HG02981 (cell line): ENCODE measurements at regions not wholly inside any gene's neighbourhood (a gene's known extent, or its start where the extent isn't known, plus 50 kb on each side); places are given as distances from the start of the nearest gene placed in this dataset.
A peak's percentile ranks its signal among the peaks of the same experiment; 100 is the strongest.
"Not testable (repeated sequence)": the region's sequence is repeated elsewhere in the genome, so short reads cannot be mapped to it uniquely, and the experiment has no call there.

Experiments
- ATAC-seq: cut with Tn5 transposase; IDR thresholded peaks from one replicate; pipeline ENCODE4 v1.9.1; 2021; ENCODE audit warnings: mild to moderate bottlenecking, moderate library complexity; ENCODE audit not compliant: unreplicated experiment

- no peak for ATAC-seq
Observed at GRCh38 chr3:176005564-176005963, 1146.4 kb downstream of the NAALADL2 start.

- no peak for ATAC-seq
Observed at GRCh38 chr3:175989161-175989560, 1130.0 kb downstream of the NAALADL2 start.

DNA sequence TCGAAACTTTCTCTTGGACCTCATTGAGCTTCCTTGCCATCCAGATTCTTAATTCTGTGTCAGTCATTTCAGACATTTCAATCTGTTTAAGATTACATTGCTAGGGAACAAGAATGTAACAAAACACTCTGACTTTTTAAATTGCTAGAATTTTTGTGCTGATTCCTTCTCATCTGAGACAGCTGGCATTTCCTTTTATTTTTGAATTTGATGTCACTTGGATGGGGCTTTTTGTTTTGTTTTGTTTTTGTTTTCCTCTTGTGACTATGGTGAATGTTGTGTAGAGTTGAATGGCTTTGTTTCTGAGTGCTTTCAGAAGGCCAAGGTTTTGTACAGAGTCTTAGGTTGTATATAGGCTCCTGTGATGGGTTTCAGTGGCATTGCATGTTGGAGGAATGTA, 1129.3 kb downstream of the NAALADL2 start:
- no peak for ATAC-seq

- ATAC-seq, result no peak
Observed at GRCh38 chr3:175985781-175986180, 1126.6 kb downstream of the NAALADL2 start.

DNA sequence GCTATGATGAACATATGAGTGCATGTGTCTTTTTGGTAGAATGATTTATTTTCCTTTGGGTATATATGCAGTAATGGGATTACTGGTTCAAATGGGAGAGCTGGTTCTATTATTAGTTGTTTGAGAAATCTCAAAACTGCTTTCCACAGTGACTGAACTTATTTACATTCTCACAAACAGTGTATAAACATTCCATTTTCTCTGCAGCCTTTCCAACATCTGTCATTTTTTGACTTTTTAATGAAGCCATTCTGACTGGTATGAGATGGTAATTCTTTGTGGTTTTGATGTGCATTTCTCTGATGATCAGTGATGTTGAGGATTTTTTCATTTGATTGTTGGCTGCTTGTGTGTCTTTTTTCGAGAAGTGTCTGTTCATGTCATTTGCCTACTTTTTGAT, 1124.2 kb downstream of the NAALADL2 start:
- ATAC-seq, result no peak

- ATAC-seq, result no peak
Observed at GRCh38 chr3:175980486-175981090, 1121.5 kb downstream of the NAALADL2 start.

GRCh38 chr3:175977968-175978752, 1119.0 kb downstream of the NAALADL2 start:
- ATAC-seq, result no peak

- ATAC-seq, result no peak
Observed at GRCh38 chr3:175969456-175969855, 1110.3 kb downstream of the NAALADL2 start.

DNA sequence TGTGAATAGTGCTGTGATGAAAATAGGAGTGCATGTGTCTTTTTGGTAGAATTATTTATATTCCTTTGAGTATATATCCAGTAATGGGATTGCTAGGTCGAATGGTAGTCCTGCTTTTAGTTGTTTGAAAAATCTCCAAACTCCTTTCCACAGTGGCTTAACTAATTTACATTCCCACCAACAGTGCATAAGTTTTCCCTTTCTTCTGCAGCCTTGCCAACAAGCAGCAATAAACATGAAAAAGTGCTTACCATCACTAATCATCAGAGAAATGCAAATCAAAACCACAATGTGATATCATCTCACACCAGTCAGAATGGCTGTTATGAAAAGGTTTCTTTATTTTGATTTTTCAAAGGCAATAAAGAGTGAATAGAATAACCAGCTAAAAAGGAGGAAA, 1105.9 kb downstream of the NAALADL2 start:
- no peak for ATAC-seq

DNA sequence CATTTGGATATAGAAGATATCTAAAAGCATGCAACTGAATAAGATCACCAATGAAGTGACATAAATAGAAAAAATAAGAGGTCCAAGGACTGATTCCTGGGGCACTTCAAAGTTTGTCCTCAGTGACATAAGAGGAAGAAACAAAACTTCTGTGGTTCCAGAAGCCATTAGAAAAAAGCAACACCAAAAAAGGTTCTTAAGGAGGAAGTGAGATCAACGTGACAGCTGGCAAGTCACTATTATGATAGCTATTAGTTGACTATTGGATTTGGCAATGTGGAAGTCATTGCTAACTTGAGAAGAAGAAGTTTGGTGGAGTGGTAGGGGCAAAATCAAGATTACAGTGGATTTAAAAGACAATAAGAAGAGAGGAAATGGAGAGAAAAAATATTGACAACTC, 1098.3 kb downstream of the NAALADL2 start:
- ATAC-seq, result no peak

- no peak for ATAC-seq
Observed at GRCh38 chr3:175956964-175957363, 1097.8 kb downstream of the NAALADL2 start.

DNA sequence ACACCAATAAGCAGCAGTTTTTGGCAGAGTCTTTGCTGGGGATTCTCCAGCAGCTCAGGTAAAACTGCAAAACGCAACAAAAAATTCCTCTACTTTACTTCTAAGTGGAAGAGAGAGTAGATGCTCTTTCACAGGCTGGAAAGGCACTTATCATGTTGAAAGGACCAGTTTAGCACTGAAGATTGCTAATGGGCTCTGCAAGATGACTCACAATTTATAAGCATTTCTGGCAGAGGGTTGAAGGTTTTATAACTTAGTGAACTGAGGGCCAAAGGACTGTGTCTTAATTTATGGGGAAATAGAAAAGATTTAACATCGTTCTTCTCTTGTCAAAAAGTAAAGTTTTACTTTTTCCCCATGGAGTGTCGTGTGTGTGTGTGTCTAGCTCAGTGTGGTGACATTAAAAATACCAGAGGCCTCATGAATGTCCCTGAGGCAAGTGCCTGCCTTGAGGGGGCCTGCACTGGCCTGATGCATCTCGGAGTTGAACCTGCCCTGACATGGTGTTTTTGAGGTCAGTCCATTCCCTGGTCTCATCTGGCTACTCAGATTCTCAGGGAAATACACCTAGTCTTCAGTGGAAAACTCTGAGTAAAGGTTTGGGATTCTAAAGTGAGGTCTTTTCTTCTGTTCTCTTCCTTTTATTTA, 1092.0 kb downstream of the NAALADL2 start:
- no peak for ATAC-seq

DNA sequence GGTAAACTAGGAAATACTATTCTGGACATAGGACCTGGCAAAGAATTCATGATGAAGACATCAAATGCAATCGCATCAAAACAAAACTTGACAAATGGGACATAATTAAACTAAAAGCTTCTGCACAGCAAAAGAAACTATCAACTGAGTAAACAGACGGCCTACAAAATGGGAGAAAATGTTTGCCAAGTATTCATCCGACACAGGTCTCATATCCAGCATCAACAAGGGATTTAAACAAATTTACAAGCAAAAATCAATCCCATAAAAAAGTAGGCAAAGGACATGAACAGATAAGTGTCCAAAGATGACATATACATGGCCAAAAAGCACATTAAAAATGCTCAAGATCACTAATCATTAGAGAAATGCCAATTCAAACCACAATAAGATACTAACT, 1088.9 kb downstream of the NAALADL2 start:
- no peak for ATAC-seq

GRCh38 chr3:175941352-175941751, 1082.2 kb downstream of the NAALADL2 start:
- peak; percentile 74 for ATAC-seq

GRCh38 chr3:175940881-175941280, 1081.7 kb downstream of the NAALADL2 start:
- ATAC-seq, result peak; percentile 33

GRCh38 chr3:175940243-175940642, 1081.1 kb downstream of the NAALADL2 start:
- ATAC-seq, result no peak

GRCh38 chr3:175937367-175937766, 1078.2 kb downstream of the NAALADL2 start:
- ATAC-seq, result not testable (repeated sequence)

GRCh38 chr3:175932586-175932985, 1073.5 kb downstream of the NAALADL2 start:
- ATAC-seq, result no peak

- ATAC-seq, result no peak
Observed at GRCh38 chr3:175919133-175919532, 1060.0 kb downstream of the NAALADL2 start.

- ATAC-seq, result no peak
Observed at GRCh38 chr3:175916191-175916934, 1057.2 kb downstream of the NAALADL2 start.

DNA sequence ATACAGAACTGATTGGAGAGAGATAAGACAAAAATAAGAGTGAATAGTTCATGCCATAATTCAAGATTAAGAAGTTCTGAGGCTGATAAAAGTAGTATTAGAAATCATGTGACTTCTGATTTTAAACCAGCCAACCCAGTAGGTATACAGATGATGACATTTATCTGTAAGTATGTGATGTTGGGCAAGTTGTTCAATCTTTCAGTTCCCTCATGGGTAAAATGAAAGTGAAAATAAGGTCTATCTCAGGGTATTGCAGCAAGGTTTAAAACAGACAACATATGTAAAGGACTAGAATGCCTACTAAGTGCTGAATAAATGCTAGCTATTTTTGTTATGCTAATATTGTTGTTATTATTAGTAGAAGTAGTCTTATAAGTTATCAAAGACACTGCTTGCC, 1055.7 kb downstream of the NAALADL2 start:
- no peak for ATAC-seq
